ENCODE measurements at regions not wholly inside any gene's neighbourhood (a gene's known extent, or its start where the extent isn't known, plus 50 kb on each side); places are given as distances from the start of the nearest gene placed in this dataset.

GRCh38 chr10:28926932-28927331 is 249.6 kb downstream of the BAMBI start:
- DNase-seq (ENCODE audit: low read depth in 2 of 2) = no peak

- no peak for DNase-seq (ENCODE audit: low read depth in 2 of 2)
Measured at GRCh38 chr10:28928484-28928883, 251.2 kb downstream of the BAMBI start.

GRCh38 chr10:28929942-28930341 is 252.6 kb downstream of the BAMBI start:
- no peak for DNase-seq (ENCODE audit: low read depth in 2 of 2)

GRCh38 chr10:28930514-28931495 is 253.5 kb downstream of the BAMBI start:
- no peak for DNase-seq (ENCODE audit: low read depth in 2 of 2)

- no peak for DNase-seq (ENCODE audit: low read depth in 2 of 2)
Measured at GRCh38 chr10:28935061-28935460, 257.7 kb downstream of the BAMBI start.

GRCh38 chr10:28937959-28938358 is 260.6 kb downstream of the BAMBI start:
- DNase-seq (ENCODE audit: low read depth in 2 of 2) = no peak

- no peak for DNase-seq (ENCODE audit: low read depth in 2 of 2)
Measured at GRCh38 chr10:28938745-28939144, 261.4 kb downstream of the BAMBI start.

- DNase-seq (ENCODE audit: low read depth in 2 of 2) = no peak
Measured at GRCh38 chr10:28939281-28940157, 262.2 kb downstream of the BAMBI start.

GRCh38 chr10:28940158-28940888 is 263.0 kb downstream of the BAMBI start:
- DNase-seq (ENCODE audit: low read depth in 2 of 2) = no peak

- DNase-seq (ENCODE audit: low read depth in 2 of 2) = no peak
Measured at GRCh38 chr10:28942012-28942411, 264.7 kb downstream of the BAMBI start.

- no peak for DNase-seq (ENCODE audit: low read depth in 2 of 2)
Measured at GRCh38 chr10:28945959-28946358, 268.6 kb downstream of the BAMBI start.

- no peak for DNase-seq (ENCODE audit: low read depth in 2 of 2)
Measured at GRCh38 chr10:28946479-28946878, 269.2 kb downstream of the BAMBI start.

GRCh38 chr10:28947171-28947570 is 269.9 kb downstream of the BAMBI start:
- DNase-seq (ENCODE audit: low read depth in 2 of 2) = no peak

GRCh38 chr10:28948046-28948445 is 270.7 kb downstream of the BAMBI start:
- DNase-seq (ENCODE audit: low read depth in 2 of 2) = no peak

GRCh38 chr10:28949005-28950004 is 272.0 kb downstream of the BAMBI start:
- no peak for DNase-seq (ENCODE audit: low read depth in 2 of 2)

- DNase-seq (ENCODE audit: low read depth in 2 of 2) = no peak
Measured at GRCh38 chr10:28951484-28951883, 274.2 kb downstream of the BAMBI start.

- DNase-seq (ENCODE audit: low read depth in 2 of 2) = no peak
Measured at GRCh38 chr10:28952523-28952922, 275.2 kb downstream of the BAMBI start.

GRCh38 chr10:28954211-28954610 is 276.9 kb downstream of the BAMBI start:
- DNase-seq (ENCODE audit: low read depth in 2 of 2) = no peak

GRCh38 chr10:28958468-28958867 is 281.1 kb downstream of the BAMBI start:
- no peak for DNase-seq (ENCODE audit: low read depth in 2 of 2)

GRCh38 chr10:28959850-28960501 is 282.7 kb downstream of the BAMBI start:
- DNase-seq (ENCODE audit: low read depth in 2 of 2) = no peak

All from stimulated activated CD8-positive, alpha-beta memory T cell treated with anti-CD3 and anti-CD28 coated beads, Interleukin-2, amount 100 ng/mL, for 48 hours (primary cell).